PC-9 (cell line): ENCODE measurements at regions not wholly inside any gene's neighbourhood (a gene's known extent, or its start where the extent isn't known, plus 50 kb on each side); places are given as distances from the start of the nearest gene placed in this dataset.

Experiments
- EZH2 ChIP-seq: fragments of 200-600 bp; sonication (generic); IDR thresholded peaks from 2 replicates; pipeline ENCODE4 v1.8.0; 2017; ENCODE audit warnings: antibody characterized with exemption, low read depth
- TF ChIP-seq, protein P1 (sequence below): fragments of 200-600 bp; sonication (generic); conservative IDR thresholded peaks from 2 replicates; pipeline ENCODE4 v1.6.1; 2017; ENCODE audit warnings: mixed run types, antibody characterized with exemption, mild to moderate bottlenecking, moderate library complexity

DNA sequence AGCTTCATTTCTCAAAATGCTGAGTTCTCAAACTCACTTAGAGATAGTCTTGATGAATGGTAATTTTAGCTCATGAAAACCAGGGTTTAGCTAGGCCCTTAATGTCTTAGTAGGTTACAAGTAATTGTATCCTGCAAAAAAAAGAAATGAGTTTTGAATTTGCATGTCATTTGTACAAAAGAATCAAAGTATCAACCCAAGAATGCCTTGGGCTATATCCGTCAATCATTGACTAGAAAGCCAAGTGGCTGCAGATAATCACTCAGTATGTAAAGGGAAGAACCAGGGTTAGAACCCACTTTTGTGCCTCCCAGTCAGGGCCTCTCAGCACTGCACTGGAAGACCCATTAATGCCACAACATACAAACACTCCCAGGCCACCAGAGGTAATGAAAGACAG is 427.6 kb upstream of the MDFIC2 start:
- TF ChIP-seq, protein P1, sequence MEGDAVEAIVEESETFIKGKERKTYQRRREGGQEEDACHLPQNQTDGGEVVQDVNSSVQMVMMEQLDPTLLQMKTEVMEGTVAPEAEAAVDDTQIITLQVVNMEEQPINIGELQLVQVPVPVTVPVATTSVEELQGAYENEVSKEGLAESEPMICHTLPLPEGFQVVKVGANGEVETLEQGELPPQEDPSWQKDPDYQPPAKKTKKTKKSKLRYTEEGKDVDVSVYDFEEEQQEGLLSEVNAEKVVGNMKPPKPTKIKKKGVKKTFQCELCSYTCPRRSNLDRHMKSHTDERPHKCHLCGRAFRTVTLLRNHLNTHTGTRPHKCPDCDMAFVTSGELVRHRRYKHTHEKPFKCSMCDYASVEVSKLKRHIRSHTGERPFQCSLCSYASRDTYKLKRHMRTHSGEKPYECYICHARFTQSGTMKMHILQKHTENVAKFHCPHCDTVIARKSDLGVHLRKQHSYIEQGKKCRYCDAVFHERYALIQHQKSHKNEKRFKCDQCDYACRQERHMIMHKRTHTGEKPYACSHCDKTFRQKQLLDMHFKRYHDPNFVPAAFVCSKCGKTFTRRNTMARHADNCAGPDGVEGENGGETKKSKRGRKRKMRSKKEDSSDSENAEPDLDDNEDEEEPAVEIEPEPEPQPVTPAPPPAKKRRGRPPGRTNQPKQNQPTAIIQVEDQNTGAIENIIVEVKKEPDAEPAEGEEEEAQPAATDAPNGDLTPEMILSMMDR: no peak
- TF ChIP-seq EZH2: no peak
